ENCODE measurements at regions not wholly inside any gene's neighbourhood (a gene's known extent, or its start where the extent isn't known, plus 50 kb on each side); places are given as distances from the start of the nearest gene placed in this dataset.

DNA sequence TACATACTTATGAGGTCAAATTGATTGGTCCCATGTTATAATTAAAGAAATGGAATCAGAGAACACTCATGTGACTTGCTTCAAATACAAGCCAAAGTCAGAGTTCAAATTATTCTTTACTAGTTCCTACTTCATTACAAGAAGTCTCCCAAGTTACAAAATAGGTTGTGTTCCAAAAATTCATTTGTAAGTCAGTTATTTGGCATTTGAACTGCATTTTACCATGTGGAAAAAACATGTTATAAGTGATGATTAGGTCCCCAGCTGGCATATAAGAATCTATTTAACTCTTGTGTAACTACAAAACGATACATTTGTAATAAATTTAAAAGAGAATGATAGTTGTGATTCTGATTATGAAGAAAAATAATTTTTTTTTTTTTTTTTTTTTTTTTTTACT, 124.1 kb downstream of the DISP1 start:
- peaks cover 0 to 8% (median 1%) of the 10 kb centered on the region in 12 donors for H3K4me1 ChIP-seq
- intact Hi-C loops (cut with DNase I) = loop anchor here in 3 of 10 donors (5.0 to 10.0 kb wide), 2 partner anchors 78 to 136 kb away; no protein-coding TSS in a partner anchor

DNA sequence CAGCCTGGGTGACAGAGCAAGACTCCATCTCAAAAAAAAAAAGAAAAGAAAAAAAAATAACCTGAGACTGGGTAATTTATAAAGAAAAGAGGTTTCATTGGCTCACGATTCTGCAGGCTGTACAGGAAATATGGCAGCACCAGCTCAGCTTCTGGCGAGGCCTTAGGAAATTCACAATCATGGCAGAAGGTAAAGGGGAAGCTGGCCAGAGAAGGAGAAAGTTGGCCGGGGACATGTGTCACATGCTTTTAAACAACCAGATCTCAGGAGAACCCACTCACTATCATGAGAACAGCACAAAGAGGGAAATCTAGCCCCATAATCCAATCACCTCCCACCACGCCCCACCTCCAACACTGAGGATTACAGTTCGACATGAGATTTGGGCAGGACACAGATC, 125.3 kb downstream of the DISP1 start:
- Histone ChIP-seq H3K36me3 (peaks cover 0 to 22% (median 7%) of the 10 kb centered on the region in 9 donors), H3K4me3 (no peak overlapping the region), H3K4me1 (peaks cover 0 to 8% (median 1%) of the 10 kb centered on the region in 12 donors), H3K27me3 (no peaks in the 10 kb centered on the region), H3K27ac (no peak overlapping the region), H3K9me3 (no peaks in the 10 kb centered on the region)
- TF ChIP-seq, protein P1, sequence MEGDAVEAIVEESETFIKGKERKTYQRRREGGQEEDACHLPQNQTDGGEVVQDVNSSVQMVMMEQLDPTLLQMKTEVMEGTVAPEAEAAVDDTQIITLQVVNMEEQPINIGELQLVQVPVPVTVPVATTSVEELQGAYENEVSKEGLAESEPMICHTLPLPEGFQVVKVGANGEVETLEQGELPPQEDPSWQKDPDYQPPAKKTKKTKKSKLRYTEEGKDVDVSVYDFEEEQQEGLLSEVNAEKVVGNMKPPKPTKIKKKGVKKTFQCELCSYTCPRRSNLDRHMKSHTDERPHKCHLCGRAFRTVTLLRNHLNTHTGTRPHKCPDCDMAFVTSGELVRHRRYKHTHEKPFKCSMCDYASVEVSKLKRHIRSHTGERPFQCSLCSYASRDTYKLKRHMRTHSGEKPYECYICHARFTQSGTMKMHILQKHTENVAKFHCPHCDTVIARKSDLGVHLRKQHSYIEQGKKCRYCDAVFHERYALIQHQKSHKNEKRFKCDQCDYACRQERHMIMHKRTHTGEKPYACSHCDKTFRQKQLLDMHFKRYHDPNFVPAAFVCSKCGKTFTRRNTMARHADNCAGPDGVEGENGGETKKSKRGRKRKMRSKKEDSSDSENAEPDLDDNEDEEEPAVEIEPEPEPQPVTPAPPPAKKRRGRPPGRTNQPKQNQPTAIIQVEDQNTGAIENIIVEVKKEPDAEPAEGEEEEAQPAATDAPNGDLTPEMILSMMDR (IDR thresholded peaks at IDR 0.05) = no peak
- no peak for TF ChIP-seq POLR2A (IDR thresholded peaks at IDR 0.05)
- ATAC-seq (no peak), DNase-seq (no peak)
- WGBS, 4 donors = 75 to 80% (median 76%) methylated on average over 5 of the region's 5 CpGs
- intact Hi-C loops (cut with DNase I) = loop anchor here in 1 of 10 donors (5.0 kb wide), 2 partner anchors 48 to 137 kb away; no protein-coding TSS in a partner anchor

More for the DNA sequence above, 124.1 kb downstream of the DISP1 start:
- Histone ChIP-seq H3K27me3 (no peaks in the 10 kb centered on the region), H3K36me3 (peaks cover 0 to 15% (median 7%) of the 10 kb centered on the region in 9 donors), H3K9me3 (no peaks in the 10 kb centered on the region), H3K27ac (no peak overlapping the region), H3K4me3 (no peak overlapping the region)
- no peak for TF ChIP-seq POLR2A (IDR thresholded peaks at IDR 0.05)
- TF ChIP-seq, protein P1 (IDR thresholded peaks at IDR 0.05) = no peak
- ATAC-seq (no peak), DNase-seq (no peak)
- WGBS, 4 donors = 68 to 77% (median 74%) methylated on average over 1 of the region's 1 CpG

GRCh38 chr1:222940906-222941305, 126.1 kb downstream of the DISP1 start:
- Histone ChIP-seq H3K9me3 (no peaks in the 10 kb centered on the region), H3K4me3 (no peak overlapping the region), H3K27ac (no peak overlapping the region), H3K27me3 (no peaks in the 10 kb centered on the region), H3K36me3 (peaks cover 0 to 22% (median 7%) of the 10 kb centered on the region in 9 donors), H3K4me1 (peaks cover 0 to 12% (median 2%) of the 10 kb centered on the region in 12 donors)
- TF ChIP-seq, protein P1 (IDR thresholded peaks at IDR 0.05) = no peak
- no peak for TF ChIP-seq POLR2A (IDR thresholded peaks at IDR 0.05)
- no peak for ATAC-seq
- intact Hi-C loops (cut with DNase I) = loop anchor here in 1 of 10 donors (5.0 kb wide), 2 partner anchors 49 to 136 kb away; no protein-coding TSS in a partner anchor
- WGBS, 4 donors = 63 to 81% (median 70%) methylated on average over 2 of the region's 2 CpGs
- DNase-seq = no peak

DNA sequence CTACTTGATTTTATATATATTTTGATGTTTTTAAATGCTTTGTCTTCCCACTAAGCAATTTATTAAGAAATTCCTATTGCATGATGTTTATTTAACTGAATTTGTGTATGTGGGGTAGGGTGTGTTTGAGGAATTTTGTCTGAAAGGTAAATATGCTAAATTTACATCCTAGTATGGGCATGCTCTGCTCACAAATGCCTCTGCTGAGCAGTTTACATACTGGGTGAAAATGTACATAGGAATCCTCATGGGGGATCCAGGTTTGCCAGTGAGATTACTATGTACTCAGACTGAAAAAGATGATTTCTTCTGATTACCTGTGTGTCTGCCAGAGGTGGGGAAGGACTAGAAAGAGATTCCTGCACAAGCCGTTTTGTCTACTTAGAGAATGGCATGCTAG, 126.6 kb downstream of the DISP1 start:
- intact Hi-C loops (cut with DNase I) = loop anchor here in 1 of 10 donors (5.0 kb wide), 2 partner anchors 49 to 136 kb away; no protein-coding TSS in a partner anchor
- Histone ChIP-seq H3K9me3 (no peaks in the 10 kb centered on the region), H3K4me3 (no peak overlapping the region), H3K27me3 (no peaks in the 10 kb centered on the region), H3K4me1 (peaks cover 0 to 12% (median 2%) of the 10 kb centered on the region in 12 donors), H3K27ac (no peak overlapping the region), H3K36me3 (peaks cover 0 to 22% (median 7%) of the 10 kb centered on the region in 9 donors)
- TF ChIP-seq, protein P1 (IDR thresholded peaks at IDR 0.05) = no peak
- TF ChIP-seq POLR2A (IDR thresholded peaks at IDR 0.05) = no peak
- 86 to 100% (median 95%) methylated on average over 1 of the region's 1 CpG for WGBS, 4 donors
- DNase-seq (no peak), ATAC-seq (no peak)

Measured in heart left ventricle (tissue), 16 donors.